Kidney (tissue), 13 donors: ENCODE measurements at regions not wholly inside any gene's neighbourhood (a gene's known extent, or its start where the extent isn't known, plus 50 kb on each side); places are given as distances from the start of the nearest gene placed in this dataset.

Experiments
- DNase-seq, 5 donors: peaks; one replicate each; pipeline ENCODE4 v3.0.0-alpha.2; 2013 to 2020
- FAIRE-seq: peaks from 2 replicates; lab custom pipeline; 2012; peaks lifted over from hg19 to GRCh38; lab: Jason Lieb, UNC
- H3K27ac ChIP-seq, 2 donors: one replicate each; pipeline ENCODE4 v1.7.0; 2013; ENCODE audit warnings: low read depth in 2 of 2, low read length in 2 of 2, inconsistent platforms in 1 of 2
- H3K27me3 ChIP-seq: one replicate; pipeline ENCODE4 v1.7.1; 2013; ENCODE audit warnings: low read length, inconsistent platforms; ENCODE audit not compliant: control insufficient read depth, insufficient read depth
- H3K36me3 ChIP-seq, 3 donors: one replicate each; pipeline versions ENCODE4 v1.7.0 to v1.7.1; 2013; ENCODE audit warnings: low read length in 3 of 3, control low read depth in 1 of 3, inconsistent platforms in 1 of 3; ENCODE audit not compliant: insufficient read depth in 3 of 3, control insufficient read depth in 2 of 3
- H3K4me1 ChIP-seq, 3 donors: one replicate each; pipeline versions ENCODE4 v1.7.0 to v1.7.1; 2013; ENCODE audit warnings: low read length in 3 of 3, inconsistent platforms in 1 of 3, low read depth in 1 of 3; ENCODE audit not compliant: control insufficient read depth in 2 of 3, insufficient read depth in 2 of 3
- H3K4me3 ChIP-seq, 3 donors: one replicate each; pipeline versions ENCODE4 v1.7.0 to v1.8.1; 2013; ENCODE audit warnings: low read length in 3 of 3, control low read depth in 1 of 3, inconsistent platforms in 1 of 3
- H3K9ac ChIP-seq, 3 donors: one replicate each; pipeline versions ENCODE4 v1.7.0 to v1.7.1; 2013; ENCODE audit warnings: low read length in 3 of 3, control low read depth in 1 of 3, inconsistent platforms in 1 of 3
- H3K9me3 ChIP-seq, 3 donors: one replicate each; pipeline versions ENCODE4 v1.7.0 to v1.7.1; 2013; ENCODE audit warnings: low read length in 3 of 3, control low read depth in 1 of 3, inconsistent platforms in 1 of 3; ENCODE audit not compliant: control insufficient read depth in 2 of 3, insufficient read depth in 1 of 3
- intact Hi-C: fragments of 100-400 bp; cut with DNase I; formaldehyde crosslinking; loops from one replicate; pipeline ENCODE4 v1.11.1; 2022
- TF ChIP-seq, protein P1 (sequence below): IDR thresholded peaks from 3 replicates; pipeline ENCODE4 v1.5.1; 2012; ENCODE audit warnings: mild to moderate bottlenecking, moderate library complexity, borderline replicate concordance; ENCODE audit not compliant: insufficient read depth; ENCODE audit errors: extremely low read depth
- donor health status: control.
- donor health status: control.
- donor health status: control.
- donor health status: control.
- donor health status: control.
- donor health status: DM: yes; HTN: yes; CAD: no.
- donor health status: Normal renal cell carcinoma (clear cell type).

DNA sequence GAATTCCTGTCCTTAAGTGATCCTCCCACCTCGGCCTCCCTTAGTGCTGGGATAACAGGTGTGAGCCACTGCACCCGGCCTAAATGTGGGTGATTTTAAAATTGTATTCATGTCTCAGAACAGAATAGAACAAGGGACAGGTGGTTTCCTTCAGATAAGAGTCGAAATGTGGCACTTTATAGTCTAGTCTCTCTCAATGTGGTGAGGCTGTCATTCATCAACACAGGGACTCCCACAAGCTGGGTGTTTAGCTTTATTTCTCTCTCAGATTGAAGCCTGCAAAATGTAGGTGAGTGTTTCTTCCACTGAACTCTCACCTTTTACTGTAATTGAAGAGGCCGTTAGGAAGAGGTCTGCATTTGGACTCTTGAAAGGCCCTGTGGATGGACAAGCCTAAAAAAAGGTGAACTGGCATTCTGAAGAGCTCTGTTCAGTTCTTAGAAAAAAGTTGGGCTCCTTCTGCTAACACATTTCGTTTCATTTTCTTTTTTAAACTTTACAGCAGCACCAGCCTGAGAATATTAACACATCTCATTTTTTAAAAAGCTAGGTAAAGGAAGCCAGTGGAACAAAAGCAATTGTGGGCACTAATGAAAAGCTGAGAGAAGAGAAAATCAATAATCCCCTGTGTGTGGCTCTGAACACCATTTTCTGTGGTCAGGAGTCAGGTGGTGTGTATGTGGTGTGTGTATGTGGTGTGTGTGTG is 126.2 kb upstream of the SLC28A3 start:
- DNase-seq, result no peak
- Histone ChIP-seq H3K27me3 (no peaks in the 10 kb centered on the region), H3K4me1 (no peaks in the 10 kb centered on the region), H3K27ac (no peak overlapping the region), H3K4me3 (no peak overlapping the region), H3K9ac (no peak overlapping the region), H3K9me3 (no peaks in the 10 kb centered on the region), H3K36me3 (no peaks in the 10 kb centered on the region)
- FAIRE-seq, result no peak
- intact Hi-C loops, result no loop called here
- TF ChIP-seq, protein P1, sequence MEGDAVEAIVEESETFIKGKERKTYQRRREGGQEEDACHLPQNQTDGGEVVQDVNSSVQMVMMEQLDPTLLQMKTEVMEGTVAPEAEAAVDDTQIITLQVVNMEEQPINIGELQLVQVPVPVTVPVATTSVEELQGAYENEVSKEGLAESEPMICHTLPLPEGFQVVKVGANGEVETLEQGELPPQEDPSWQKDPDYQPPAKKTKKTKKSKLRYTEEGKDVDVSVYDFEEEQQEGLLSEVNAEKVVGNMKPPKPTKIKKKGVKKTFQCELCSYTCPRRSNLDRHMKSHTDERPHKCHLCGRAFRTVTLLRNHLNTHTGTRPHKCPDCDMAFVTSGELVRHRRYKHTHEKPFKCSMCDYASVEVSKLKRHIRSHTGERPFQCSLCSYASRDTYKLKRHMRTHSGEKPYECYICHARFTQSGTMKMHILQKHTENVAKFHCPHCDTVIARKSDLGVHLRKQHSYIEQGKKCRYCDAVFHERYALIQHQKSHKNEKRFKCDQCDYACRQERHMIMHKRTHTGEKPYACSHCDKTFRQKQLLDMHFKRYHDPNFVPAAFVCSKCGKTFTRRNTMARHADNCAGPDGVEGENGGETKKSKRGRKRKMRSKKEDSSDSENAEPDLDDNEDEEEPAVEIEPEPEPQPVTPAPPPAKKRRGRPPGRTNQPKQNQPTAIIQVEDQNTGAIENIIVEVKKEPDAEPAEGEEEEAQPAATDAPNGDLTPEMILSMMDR, result no peak

DNA sequence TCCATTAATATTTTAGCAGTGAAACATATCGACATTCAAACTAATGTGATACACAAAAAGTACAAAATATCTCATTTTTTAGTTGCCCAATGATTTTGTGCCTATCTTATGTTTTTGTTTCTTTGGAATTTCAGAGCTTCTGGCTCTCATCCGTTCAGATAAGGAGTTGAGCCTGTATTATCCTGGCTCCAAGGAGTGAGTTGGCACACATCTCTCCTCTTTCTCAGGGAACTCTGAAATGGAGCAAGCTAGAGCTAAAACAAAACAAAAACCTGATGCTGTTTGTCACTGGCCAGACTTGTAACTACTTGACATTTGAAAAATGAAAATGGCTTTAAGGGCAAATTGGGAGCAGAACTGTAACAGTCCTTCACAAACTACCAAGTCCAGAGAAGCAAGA is 131.3 kb upstream of the SLC28A3 start:
- Histone ChIP-seq H3K27me3 (no peaks in the 10 kb centered on the region), H3K9ac (no peak overlapping the region), H3K36me3 (no peaks in the 10 kb centered on the region), H3K4me1 (no peaks in the 10 kb centered on the region), H3K27ac (no peak overlapping the region), H3K9me3 (no peaks in the 10 kb centered on the region), H3K4me3 (no peak overlapping the region)
- no peak for FAIRE-seq
- no peak for DNase-seq
- TF ChIP-seq, protein P1, result no peak
- intact Hi-C loops, result no loop called here

DNA sequence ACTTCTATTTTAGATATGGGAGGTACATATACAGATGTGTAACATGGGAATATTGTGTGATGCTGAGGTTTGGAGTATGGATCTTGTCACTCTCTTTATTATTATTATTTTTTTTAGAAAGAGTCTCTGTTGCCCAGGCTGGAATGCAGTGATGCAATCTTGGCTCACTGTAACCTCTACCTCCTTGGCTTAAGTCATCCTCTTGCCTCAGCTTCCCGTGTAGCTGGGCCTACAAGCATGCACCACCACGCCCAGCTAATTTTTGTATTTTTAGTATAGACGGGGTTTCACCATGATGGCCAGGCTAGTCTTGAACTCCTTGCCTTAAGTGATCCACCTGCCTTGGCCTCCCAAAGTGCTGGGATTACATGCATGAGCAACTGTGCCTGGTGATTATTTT is 138.4 kb upstream of the SLC28A3 start:
- TF ChIP-seq, protein P1, result no peak
- no peak overlapping the region for H3K27ac ChIP-seq
- DNase-seq, result no peak
- H3K36me3 ChIP-seq, result no peaks in the 10 kb centered on the region
- no peak overlapping the region for H3K4me3 ChIP-seq
- H3K27me3 ChIP-seq, result no peaks in the 10 kb centered on the region
- no peaks in the 10 kb centered on the region for H3K9me3 ChIP-seq
- intact Hi-C loops, result no loop called here
- FAIRE-seq, result no peak
- H3K9ac ChIP-seq, result no peak overlapping the region
- peaks cover 0 to 5% (median 0%) of the 10 kb centered on the region in 3 donors for H3K4me1 ChIP-seq

DNA sequence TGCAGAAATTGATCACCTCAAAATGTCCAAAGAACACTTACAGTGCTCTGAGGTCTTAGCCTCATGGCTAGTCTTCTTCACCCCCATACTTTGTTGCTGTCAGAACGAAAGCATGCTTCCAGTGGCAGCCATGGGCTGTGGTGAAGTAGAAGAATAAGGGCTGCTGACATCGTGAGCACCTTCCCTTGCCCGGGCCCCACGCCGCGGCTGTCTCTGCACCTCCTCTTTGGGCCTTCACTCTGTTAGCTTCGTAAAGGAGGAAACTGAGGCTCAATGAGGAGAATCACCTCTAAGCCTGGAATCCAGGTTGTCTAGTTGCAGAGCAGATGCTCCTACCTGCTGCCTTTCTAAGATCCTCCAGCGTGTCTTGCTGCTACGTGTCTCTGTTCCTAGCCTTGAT is 139.5 kb upstream of the SLC28A3 start:
- Histone ChIP-seq H3K27me3 (no peaks in the 10 kb centered on the region), H3K4me3 (no peak overlapping the region), H3K9me3 (no peaks in the 10 kb centered on the region), H3K27ac (no peak overlapping the region), H3K4me1 (peaks cover 0 to 5% (median 0%) of the 10 kb centered on the region in 3 donors), H3K36me3 (no peaks in the 10 kb centered on the region), H3K9ac (no peak overlapping the region)
- no peak for DNase-seq
- intact Hi-C loops, result no loop called here
- no peak for FAIRE-seq
- TF ChIP-seq, protein P1, result no peak
